Urinary bladder (tissue), 3 donors: ENCODE measurements at regions not wholly inside any gene's neighbourhood (a gene's known extent, or its start where the extent isn't known, plus 50 kb on each side); places are given as distances from the start of the nearest gene placed in this dataset.
"Not testable (repeated sequence)": the region's sequence is repeated elsewhere in the genome, so short reads cannot be mapped to it uniquely, and the experiment has no call there.

Experiments
- DNase-seq: peaks from one replicate; pipeline ENCODE4 v3.0.0-alpha.2; 2015; ENCODE audit errors: extremely low spot score
- H3K27ac ChIP-seq: one replicate; pipeline ENCODE4 v1.5.1; 2013; ENCODE audit warnings: low read depth, mild to moderate bottlenecking, moderate library complexity
- H3K36me3 ChIP-seq: one replicate; pipeline ENCODE4 v1.6.1; 2013; ENCODE audit warnings: mild to moderate bottlenecking, moderate library complexity; ENCODE audit not compliant: insufficient read depth
- H3K4me1 ChIP-seq: one replicate; pipeline ENCODE4 v1.6.1; 2013; ENCODE audit warnings: mild to moderate bottlenecking, moderate library complexity; ENCODE audit not compliant: insufficient read depth
- H3K4me3 ChIP-seq: one replicate; pipeline ENCODE4 v1.5.1; 2013; ENCODE audit warnings: low read depth, low read length
- WGBS: extraction: QIAGEN DNeasy Blood & Tissue Kit; methylation state at CpG from one replicate; pipeline ENCODE4 v1.1.7; 2013; 5-methylcytosine and 5-hydroxymethylcytosine counted together
- donor health status: healthy with polysubstance abuse.
- donor health status: healthy.

- H3K27ac ChIP-seq: no peak overlapping the region
- no peaks in the 10 kb centered on the region for H3K36me3 ChIP-seq
- no peak for DNase-seq
- peaks cover 2% of the 10 kb centered on the region for H3K4me1 ChIP-seq
- WGBS: 84% methylated on average over 4 of the region's 4 CpGs
- H3K4me3 ChIP-seq: no peak overlapping the region
Measured at GRCh38 chr6:134429861-134430380, 112.0 kb upstream of the SGK1 start.

GRCh38 chr6:134427721-134428120 lies 109.8 kb upstream of the SGK1 start:
- no peak overlapping the region for H3K4me3 ChIP-seq
- no peak overlapping the region for H3K27ac ChIP-seq
- no peaks in the 10 kb centered on the region for H3K36me3 ChIP-seq
- peaks cover 2% of the 10 kb centered on the region for H3K4me1 ChIP-seq
- no peak for DNase-seq
- 87% methylated on average over 1 of the region's 1 CpG for WGBS

GRCh38 chr6:134426623-134427022 lies 108.7 kb upstream of the SGK1 start:
- DNase-seq: no peak
- Histone ChIP-seq H3K27ac (no peak overlapping the region), H3K4me3 (no peak overlapping the region), H3K36me3 (no peaks in the 10 kb centered on the region), H3K4me1 (peaks cover 2% of the 10 kb centered on the region)
- 93% methylated on average over 4 of the region's 4 CpGs for WGBS

- not testable (repeated sequence) for H3K36me3 ChIP-seq, H3K27ac ChIP-seq, DNase-seq, H3K4me1 ChIP-seq, H3K4me3 ChIP-seq
- 98% methylated on average over 1 of the region's 1 CpG for WGBS
Measured at GRCh38 chr6:134425917-134426316, 108.0 kb upstream of the SGK1 start.

GRCh38 chr6:134425513-134425912 lies 107.6 kb upstream of the SGK1 start:
- H3K36me3 ChIP-seq: no peaks in the 10 kb centered on the region
- no peak overlapping the region for H3K27ac ChIP-seq
- no peak for DNase-seq
- H3K4me3 ChIP-seq: no peak overlapping the region
- H3K4me1 ChIP-seq: peaks cover 2% of the 10 kb centered on the region
- WGBS: 87% methylated on average over 6 of the region's 6 CpGs

GRCh38 chr6:134424798-134425170 lies 106.9 kb upstream of the SGK1 start:
- Histone ChIP-seq H3K4me1 (peaks cover 2% of the 10 kb centered on the region), H3K27ac (no peak overlapping the region), H3K4me3 (no peak overlapping the region), H3K36me3 (no peaks in the 10 kb centered on the region)
- WGBS: 90% methylated on average over 1 of the region's 1 CpG
- DNase-seq: no peak

GRCh38 chr6:134424165-134424797 lies 106.4 kb upstream of the SGK1 start:
- no peaks in the 10 kb centered on the region for H3K36me3 ChIP-seq
- no peak overlapping the region for H3K4me3 ChIP-seq
- DNase-seq: no peak
- 52% methylated on average over 2 of the region's 2 CpGs for WGBS
- H3K27ac ChIP-seq: no peak overlapping the region
- H3K4me1 ChIP-seq: peaks cover 2% of the 10 kb centered on the region

GRCh38 chr6:134422426-134423231 lies 104.7 kb upstream of the SGK1 start:
- no peak for DNase-seq
- Histone ChIP-seq H3K36me3 (no peaks in the 10 kb centered on the region), H3K27ac (no peak overlapping the region), H3K4me1 (peaks cover 2% of the 10 kb centered on the region), H3K4me3 (no peak overlapping the region)
- WGBS: 88% methylated on average over 6 of the region's 6 CpGs

GRCh38 chr6:134421501-134421900 lies 103.6 kb upstream of the SGK1 start:
- H3K4me3 ChIP-seq: no peak overlapping the region
- H3K4me1 ChIP-seq: peaks cover 2% of the 10 kb centered on the region
- DNase-seq: no peak
- WGBS: 48% methylated on average over 1 of the region's 1 CpG
- H3K36me3 ChIP-seq: no peaks in the 10 kb centered on the region
- H3K27ac ChIP-seq: no peak overlapping the region

GRCh38 chr6:134420614-134421181 lies 102.8 kb upstream of the SGK1 start:
- 73% methylated on average over 3 of the region's 3 CpGs for WGBS
- H3K36me3 ChIP-seq: no peaks in the 10 kb centered on the region
- H3K27ac ChIP-seq: no peak overlapping the region
- no peak overlapping the region for H3K4me3 ChIP-seq
- no peak for DNase-seq
- H3K4me1 ChIP-seq: peaks cover 2% of the 10 kb centered on the region

- H3K4me1 ChIP-seq: no peaks in the 10 kb centered on the region
- WGBS: 83% methylated on average over 7 of the region's 7 CpGs
- H3K36me3 ChIP-seq: no peaks in the 10 kb centered on the region
- H3K4me3 ChIP-seq: no peak overlapping the region
- DNase-seq: no peak
- no peak overlapping the region for H3K27ac ChIP-seq
Measured at GRCh38 chr6:134419716-134420115, 101.8 kb upstream of the SGK1 start.

- Histone ChIP-seq H3K36me3 (no peaks in the 10 kb centered on the region), H3K27ac (no peak overlapping the region), H3K4me1 (no peaks in the 10 kb centered on the region), H3K4me3 (no peak overlapping the region)
- WGBS: 75% methylated on average over 10 of the region's 10 CpGs
- DNase-seq: no peak
Measured at GRCh38 chr6:134416418-134417154, 98.7 kb upstream of the SGK1 start.

- no peak for DNase-seq
- no peaks in the 10 kb centered on the region for H3K4me1 ChIP-seq
- H3K27ac ChIP-seq: no peak overlapping the region
- WGBS: 81% methylated on average over 4 of the region's 4 CpGs
- H3K4me3 ChIP-seq: no peak overlapping the region
- no peaks in the 10 kb centered on the region for H3K36me3 ChIP-seq
Measured at GRCh38 chr6:134415656-134416055, 97.7 kb upstream of the SGK1 start.
